WERI-Rb-1 (cell line): ENCODE measurements at regions not wholly inside any gene's neighbourhood (a gene's known extent, or its start where the extent isn't known, plus 50 kb on each side); places are given as distances from the start of the nearest gene placed in this dataset.
A peak's percentile ranks its signal among the peaks of the same experiment; 100 is the strongest.
"Not testable (repeated sequence)": the region's sequence is repeated elsewhere in the genome, so short reads cannot be mapped to it uniquely, and the experiment has no call there.

Experiments
- DNase-seq: peaks from one replicate; pipeline ENCODE4 v3.0.0-alpha.2; 2020
- H3K27ac ChIP-seq: fragments of 250-450 bp; sonication (Bioruptor Pico); 2 replicates; pipeline ENCODE4 v1.5.1; 2020; ENCODE audit warnings: mild to moderate bottlenecking, moderate library complexity
- H3K27me3 ChIP-seq: fragments of 250-450 bp; sonication (Bioruptor Pico); 2 replicates; pipeline ENCODE4 v1.5.1; 2021; ENCODE audit warnings: mild to moderate bottlenecking, low read depth, moderate library complexity; ENCODE audit not compliant: insufficient read depth, severe bottlenecking
- H3K36me3 ChIP-seq: fragments of 250-450 bp; sonication (Bioruptor Pico); 2 replicates; pipeline ENCODE4 v1.5.1; 2020; ENCODE audit warnings: mild to moderate bottlenecking, moderate library complexity
- H3K4me3 ChIP-seq: 2 replicates; pipeline ENCODE4 v1.5.1; 2011; ENCODE audit warnings: low read depth, mild to moderate bottlenecking, control low read depth, low read length
- H3K9me3 ChIP-seq: fragments of 250-450 bp; sonication (Bioruptor Pico); 2 replicates; pipeline ENCODE4 v1.5.1; 2021; ENCODE audit warnings: mild to moderate bottlenecking, moderate library complexity; ENCODE audit not compliant: severe bottlenecking
- TF ChIP-seq, protein P1 (sequence below): IDR thresholded peaks from 2 replicates; pipeline ENCODE4 v1.5.1; 2011; ENCODE audit warnings: low read depth, mild to moderate bottlenecking, control low read depth, inconsistent platforms, low read length

DNA sequence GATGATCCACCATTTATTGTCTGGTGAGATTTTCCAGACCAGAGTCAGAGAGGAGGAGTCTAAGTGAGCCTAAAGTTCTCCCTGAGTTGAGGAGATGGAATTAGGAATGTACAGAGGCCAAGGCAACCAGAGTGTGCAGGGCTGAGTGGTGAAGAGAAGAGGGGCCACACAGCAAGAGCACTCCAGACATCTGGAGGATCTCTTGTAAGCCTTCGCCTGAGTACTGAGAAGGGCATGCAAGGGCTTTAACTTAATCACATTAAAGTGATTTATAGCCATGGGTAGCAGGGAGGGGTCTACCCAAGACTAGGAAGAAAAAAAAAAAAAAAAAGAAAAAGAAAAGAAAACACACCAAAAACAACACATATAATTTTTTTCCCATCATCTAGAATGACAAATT lies 1190.4 kb downstream of the GATA3 start:
- Histone ChIP-seq H3K27ac (no peak overlapping the region), H3K9me3 (no peaks in the 10 kb centered on the region), H3K27me3 (no peaks in the 10 kb centered on the region), H3K4me3 (no peak overlapping the region), H3K36me3 (no peaks in the 10 kb centered on the region)
- peak; percentile 68 for DNase-seq
- TF ChIP-seq, protein P1, sequence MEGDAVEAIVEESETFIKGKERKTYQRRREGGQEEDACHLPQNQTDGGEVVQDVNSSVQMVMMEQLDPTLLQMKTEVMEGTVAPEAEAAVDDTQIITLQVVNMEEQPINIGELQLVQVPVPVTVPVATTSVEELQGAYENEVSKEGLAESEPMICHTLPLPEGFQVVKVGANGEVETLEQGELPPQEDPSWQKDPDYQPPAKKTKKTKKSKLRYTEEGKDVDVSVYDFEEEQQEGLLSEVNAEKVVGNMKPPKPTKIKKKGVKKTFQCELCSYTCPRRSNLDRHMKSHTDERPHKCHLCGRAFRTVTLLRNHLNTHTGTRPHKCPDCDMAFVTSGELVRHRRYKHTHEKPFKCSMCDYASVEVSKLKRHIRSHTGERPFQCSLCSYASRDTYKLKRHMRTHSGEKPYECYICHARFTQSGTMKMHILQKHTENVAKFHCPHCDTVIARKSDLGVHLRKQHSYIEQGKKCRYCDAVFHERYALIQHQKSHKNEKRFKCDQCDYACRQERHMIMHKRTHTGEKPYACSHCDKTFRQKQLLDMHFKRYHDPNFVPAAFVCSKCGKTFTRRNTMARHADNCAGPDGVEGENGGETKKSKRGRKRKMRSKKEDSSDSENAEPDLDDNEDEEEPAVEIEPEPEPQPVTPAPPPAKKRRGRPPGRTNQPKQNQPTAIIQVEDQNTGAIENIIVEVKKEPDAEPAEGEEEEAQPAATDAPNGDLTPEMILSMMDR, result no peak

DNA sequence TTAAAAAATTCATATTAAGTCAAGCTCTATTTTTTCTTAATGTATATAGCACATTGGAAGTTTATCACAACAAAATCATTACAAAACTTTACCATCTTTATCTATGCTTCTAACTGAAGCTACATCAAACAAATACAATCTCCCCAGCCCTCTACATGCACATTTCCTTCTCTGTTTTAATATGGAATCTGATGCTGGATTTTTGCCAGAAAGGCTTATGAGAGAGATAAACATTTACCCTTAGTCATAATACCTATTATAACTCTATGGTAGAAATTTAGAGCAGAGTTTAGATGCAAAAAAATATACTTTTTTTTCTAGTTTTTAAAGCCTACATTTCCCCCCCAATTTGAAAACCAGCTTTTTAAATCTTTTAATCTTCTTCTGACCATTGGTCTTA lies 1198.6 kb downstream of the GATA3 start:
- TF ChIP-seq, protein P1, result no peak
- DNase-seq, result no peak
- Histone ChIP-seq H3K27me3 (no peaks in the 10 kb centered on the region), H3K9me3 (no peaks in the 10 kb centered on the region), H3K4me3 (no peak overlapping the region), H3K36me3 (no peaks in the 10 kb centered on the region), H3K27ac (no peak overlapping the region)

DNA sequence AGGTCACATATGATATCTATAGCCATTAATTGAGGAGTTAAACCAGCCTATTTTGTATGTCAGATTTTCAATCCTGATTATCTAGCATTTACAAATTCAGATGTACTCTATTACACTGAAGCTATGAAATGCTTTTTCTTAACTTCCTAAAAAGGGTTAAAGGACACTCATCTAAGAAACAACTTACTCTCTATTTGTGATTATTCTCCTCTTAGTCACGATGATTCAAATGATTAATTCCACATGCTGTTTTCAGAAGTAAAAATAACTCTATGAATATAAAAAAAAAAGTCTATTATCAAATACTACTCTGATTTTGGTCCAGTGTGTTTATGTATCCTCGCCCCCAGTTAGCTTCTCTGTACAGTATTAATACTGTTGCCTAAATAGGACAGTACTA lies 1199.9 kb downstream of the GATA3 start:
- H3K4me3 ChIP-seq, result no peak overlapping the region
- TF ChIP-seq, protein P1, result no peak
- H3K27ac ChIP-seq, result no peak overlapping the region
- H3K9me3 ChIP-seq, result no peaks in the 10 kb centered on the region
- H3K36me3 ChIP-seq, result no peaks in the 10 kb centered on the region
- DNase-seq, result no peak
- no peaks in the 10 kb centered on the region for H3K27me3 ChIP-seq

DNA sequence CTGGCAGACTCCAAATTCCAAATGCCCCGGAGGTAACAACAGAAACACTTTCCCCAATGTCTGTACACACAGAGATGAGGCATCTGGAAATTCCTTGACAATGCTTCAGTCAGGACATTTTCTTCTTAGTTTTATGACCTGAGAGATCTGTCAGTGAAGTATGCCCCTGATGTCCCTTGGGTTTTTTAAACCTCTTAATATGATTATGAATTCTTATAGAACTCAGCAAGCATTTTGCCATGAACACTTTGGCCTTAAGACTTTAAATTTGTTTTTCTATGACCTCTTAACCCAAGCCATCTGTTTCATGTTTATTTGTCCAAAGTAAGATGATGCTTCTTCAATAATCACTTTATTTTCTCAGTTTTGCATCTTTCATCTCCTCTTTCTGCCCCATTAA lies 1206.2 kb downstream of the GATA3 start:
- H3K27me3 ChIP-seq, result no peaks in the 10 kb centered on the region
- TF ChIP-seq, protein P1, result no peak
- no peak for DNase-seq

DNA sequence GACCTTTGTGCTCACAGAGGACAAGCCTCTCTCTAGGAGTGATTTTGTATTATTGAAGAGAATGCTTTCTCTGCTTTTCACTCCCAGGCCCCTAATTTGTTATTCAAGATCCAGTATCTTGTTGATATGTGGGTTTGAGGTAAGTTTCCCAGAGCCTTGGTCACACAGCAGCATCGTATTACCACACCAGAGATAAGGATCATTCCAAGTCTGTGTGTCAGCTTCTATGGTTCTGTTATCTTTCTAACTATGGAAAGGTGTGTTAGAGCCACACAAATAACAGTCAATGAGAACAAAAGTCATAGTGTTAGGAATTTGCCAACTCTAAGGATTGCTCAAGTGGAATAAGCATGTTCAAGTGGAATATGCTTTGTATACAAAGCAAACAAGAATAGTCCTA lies 1208.3 kb downstream of the GATA3 start:
- H3K27me3 ChIP-seq, result no peaks in the 10 kb centered on the region
- H3K36me3 ChIP-seq, result no peaks in the 10 kb centered on the region
- H3K27ac ChIP-seq, result no peak overlapping the region
- H3K4me3 ChIP-seq, result no peak overlapping the region
- DNase-seq, result no peak
- TF ChIP-seq, protein P1, result no peak
- H3K9me3 ChIP-seq, result no peaks in the 10 kb centered on the region

More for the DNA sequence above, 1206.2 kb downstream of the GATA3 start:
- Histone ChIP-seq H3K9me3 (no peaks in the 10 kb centered on the region), H3K36me3 (no peaks in the 10 kb centered on the region), H3K4me3 (no peak overlapping the region), H3K27ac (no peak overlapping the region)

DNA sequence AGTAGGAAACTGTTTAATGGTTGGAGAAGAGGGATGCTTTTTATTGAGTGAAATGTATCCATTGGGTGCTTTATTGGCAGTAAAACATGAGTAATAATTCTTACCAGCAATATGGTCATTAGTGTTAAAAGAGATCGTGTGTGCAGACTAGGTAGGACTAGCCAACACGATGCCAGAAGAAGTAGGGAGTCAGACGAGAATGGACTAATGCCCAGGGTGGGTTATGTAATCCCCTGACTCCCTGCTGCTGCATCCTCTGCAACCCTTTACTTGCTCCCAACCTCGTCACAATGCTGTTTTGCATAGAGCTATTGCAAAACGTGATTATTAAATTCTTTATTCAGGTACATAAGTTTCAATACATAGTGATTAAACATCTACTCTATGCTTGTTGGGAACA lies 1213.7 kb downstream of the GATA3 start:
- Histone ChIP-seq H3K36me3 (no peaks in the 10 kb centered on the region), H3K4me3 (no peak overlapping the region), H3K27me3 (no peaks in the 10 kb centered on the region), H3K27ac (no peak overlapping the region), H3K9me3 (no peaks in the 10 kb centered on the region)
- TF ChIP-seq, protein P1, result no peak
- no peak for DNase-seq

DNA sequence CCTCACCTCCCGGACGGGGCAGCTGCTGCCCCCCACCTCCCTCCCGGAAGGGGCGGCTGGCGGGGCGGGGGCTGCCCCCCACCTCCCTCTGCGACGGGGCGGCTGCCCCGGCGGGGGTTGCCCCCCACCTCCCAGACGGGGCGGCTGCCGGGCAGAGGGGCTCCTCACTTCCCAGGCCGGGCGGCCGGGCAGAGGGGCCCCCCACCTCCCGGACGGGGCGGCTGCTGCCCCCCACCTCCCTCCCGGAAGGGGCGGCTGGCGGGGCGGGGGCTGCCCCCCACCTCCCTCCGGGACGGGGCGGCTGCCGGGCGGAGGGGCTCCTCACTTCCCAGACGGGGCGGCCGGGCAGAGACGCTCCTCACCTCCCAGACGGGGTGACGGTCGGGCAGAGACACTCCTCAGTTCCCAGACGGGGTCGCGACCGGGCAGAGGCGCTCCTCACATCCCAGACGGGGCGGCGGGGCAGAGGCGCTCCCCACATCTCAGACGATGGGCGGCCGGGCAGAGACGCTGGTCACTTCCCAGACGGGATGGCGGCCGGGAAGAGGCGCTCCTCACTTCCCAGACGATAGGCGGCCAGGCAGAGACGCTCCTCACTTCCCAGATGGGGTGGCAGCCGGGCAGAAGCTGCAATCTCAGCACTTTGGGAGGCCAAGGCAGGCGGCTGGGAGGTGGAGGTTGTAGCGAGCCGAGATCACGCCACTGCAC lies 1218.8 kb downstream of the GATA3 start:
- H3K36me3 ChIP-seq, H3K4me3 ChIP-seq, H3K27ac ChIP-seq, H3K9me3 ChIP-seq, DNase-seq, H3K27me3 ChIP-seq: not testable (repeated sequence)
